Naive B cell (primary cell): ENCODE measurements at regions not wholly inside any gene's neighbourhood (a gene's known extent, or its start where the extent isn't known, plus 50 kb on each side); places are given as distances from the start of the nearest gene placed in this dataset.

Experiments
- ATAC-seq, 2 donors: fragments of 150-1000 bp; cut with Tn5 transposase; 2 replicates each; pipeline ENCODE4 v1.10.0; 2021; ENCODE audit warnings: low read depth in 2 of 2, mild to moderate bottlenecking in 2 of 2, moderate library complexity in 2 of 2
- DNase-seq: peaks from one replicate; pipeline ENCODE4 v3.0.0; 2022
- H3K27ac Mint-ChIP-seq, 6 donors: one replicate each; pipeline ENCODE4 v1.8.0; 2020 to 2022; ENCODE audit warnings: mild to moderate bottlenecking in 6 of 6, mixed read lengths in 6 of 6, moderate library complexity in 5 of 6, inconsistent platforms in 2 of 6
- H3K27me3 Mint-ChIP-seq, 3 donors: one replicate each; pipeline ENCODE4 v1.8.0; 2021 to 2022; ENCODE audit warnings: mixed read lengths in 3 of 3, mild to moderate bottlenecking in 1 of 3
- H3K36me3 Mint-ChIP-seq, 2 donors: one replicate each; pipeline ENCODE4 v1.8.0; 2020 to 2022; ENCODE audit warnings: mixed read lengths in 2 of 2, inconsistent platforms in 1 of 2, mild to moderate bottlenecking in 1 of 2
- H3K4me1 Mint-ChIP-seq, 3 donors: one replicate each; pipeline ENCODE4 v1.8.0; 2020 to 2022; ENCODE audit warnings: mixed read lengths in 3 of 3, inconsistent platforms in 1 of 3, mild to moderate bottlenecking in 1 of 3, moderate library complexity in 1 of 3
- H3K4me3 Mint-ChIP-seq, 8 donors: one replicate each; pipeline ENCODE4 v1.8.0; 2020 to 2022; ENCODE audit warnings: mild to moderate bottlenecking in 8 of 8, mixed read lengths in 8 of 8, moderate library complexity in 8 of 8, inconsistent platforms in 2 of 8
- H3K9me3 Mint-ChIP-seq, 7 donors: one replicate each; pipeline ENCODE4 v1.8.0; 2020 to 2022; ENCODE audit warnings: mixed read lengths in 7 of 7, mild to moderate bottlenecking in 5 of 7, inconsistent platforms in 2 of 7, moderate library complexity in 1 of 7

GRCh38 chr15:94815110-94815731 lies 583.9 kb downstream of the MCTP2 start:
- peaks cover 0 to 2% (median 0%) of the 10 kb centered on the region in 7 donors for H3K9me3 Mint-ChIP-seq

GRCh38 chr15:94815914-94816313 lies 584.6 kb downstream of the MCTP2 start:
- H3K27me3 Mint-ChIP-seq: no peaks in the 10 kb centered on the region
- DNase-seq: no peak
- no peak for ATAC-seq
- no peak overlapping the region for H3K4me3 Mint-ChIP-seq
- H3K9me3 Mint-ChIP-seq: peaks cover 0 to 2% (median 0%) of the 10 kb centered on the region in 7 donors
- H3K36me3 Mint-ChIP-seq: no peaks in the 10 kb centered on the region
- H3K27ac Mint-ChIP-seq: no peak overlapping the region
- no peaks in the 10 kb centered on the region for H3K4me1 Mint-ChIP-seq

More at GRCh38 chr15:94815110-94815731, 583.9 kb downstream of the MCTP2 start:
- no peak for DNase-seq
- H3K27me3 Mint-ChIP-seq: no peaks in the 10 kb centered on the region
- H3K27ac Mint-ChIP-seq: no peak overlapping the region
- no peak overlapping the region for H3K4me3 Mint-ChIP-seq
- no peak for ATAC-seq
- no peaks in the 10 kb centered on the region for H3K4me1 Mint-ChIP-seq
- no peaks in the 10 kb centered on the region for H3K36me3 Mint-ChIP-seq

GRCh38 chr15:94829887-94830884 lies 598.8 kb downstream of the MCTP2 start:
- ATAC-seq (no peak), DNase-seq (no peak)
- Mint-ChIP-seq H3K4me1 (no peaks in the 10 kb centered on the region), H3K27me3 (no peaks in the 10 kb centered on the region), H3K36me3 (no peaks in the 10 kb centered on the region), H3K27ac (no peak overlapping the region), H3K9me3 (peaks cover 0 to 5% (median 1%) of the 10 kb centered on the region in 7 donors), H3K4me3 (no peak overlapping the region)

- ATAC-seq (no peak), DNase-seq (no peak)
- no peak overlapping the region for H3K4me3 Mint-ChIP-seq
- peak overlapping the region in 1 of 6 donors; percentile 10 for H3K27ac Mint-ChIP-seq
- H3K27me3 Mint-ChIP-seq: no peaks in the 10 kb centered on the region
- H3K36me3 Mint-ChIP-seq: no peaks in the 10 kb centered on the region
- no peaks in the 10 kb centered on the region for H3K4me1 Mint-ChIP-seq
- peaks cover 0 to 5% (median 2%) of the 10 kb centered on the region in 7 donors for H3K9me3 Mint-ChIP-seq
Measured at GRCh38 chr15:94834000-94834399, 602.6 kb downstream of the MCTP2 start.

- Mint-ChIP-seq H3K27ac (no peak overlapping the region), H3K9me3 (peaks cover 0 to 5% (median 2%) of the 10 kb centered on the region in 7 donors), H3K36me3 (no peaks in the 10 kb centered on the region), H3K27me3 (no peaks in the 10 kb centered on the region), H3K4me1 (no peaks in the 10 kb centered on the region), H3K4me3 (no peak overlapping the region)
- ATAC-seq: no peak
- no peak for DNase-seq
Measured at GRCh38 chr15:94834494-94834893, 603.1 kb downstream of the MCTP2 start.

- DNase-seq (no peak), ATAC-seq (no peak)
- Mint-ChIP-seq H3K4me1 (no peaks in the 10 kb centered on the region), H3K4me3 (no peak overlapping the region), H3K27me3 (peaks cover 10 to 21% (median 17%) of the 10 kb centered on the region in 3 donors), H3K36me3 (no peaks in the 10 kb centered on the region), H3K9me3 (peaks cover 0 to 17% (median 6%) of the 10 kb centered on the region in 7 donors), H3K27ac (no peak overlapping the region)
Measured at GRCh38 chr15:94838281-94838680, 606.9 kb downstream of the MCTP2 start.

GRCh38 chr15:94840794-94841783 lies 609.7 kb downstream of the MCTP2 start:
- H3K9me3 Mint-ChIP-seq: peaks cover 0 to 19% (median 4%) of the 10 kb centered on the region in 7 donors
- no peak overlapping the region for H3K27ac Mint-ChIP-seq
- no peak for DNase-seq
- ATAC-seq: no peak
- H3K27me3 Mint-ChIP-seq: peaks cover 31 to 40% (median 36%) of the 10 kb centered on the region in 3 donors
- no peak overlapping the region for H3K4me3 Mint-ChIP-seq
- H3K4me1 Mint-ChIP-seq: peaks cover 0 to 12% (median 0%) of the 10 kb centered on the region in 3 donors
- H3K36me3 Mint-ChIP-seq: peaks cover 0 to under 1% of the 10 kb centered on the region in 2 donors

GRCh38 chr15:94843060-94843459 lies 611.7 kb downstream of the MCTP2 start:
- H3K4me3 Mint-ChIP-seq: no peak overlapping the region
- peaks cover 0 to 12% (median 0%) of the 10 kb centered on the region in 3 donors for H3K4me1 Mint-ChIP-seq
- no peak for DNase-seq
- H3K27ac Mint-ChIP-seq: no peak overlapping the region
- H3K27me3 Mint-ChIP-seq: peaks cover 45 to 54% (median 52%) of the 10 kb centered on the region in 3 donors
- H3K9me3 Mint-ChIP-seq: peaks cover 3 to 35% (median 14%) of the 10 kb centered on the region in 7 donors
- H3K36me3 Mint-ChIP-seq: peaks cover 4 to 8% of the 10 kb centered on the region in 2 donors
- no peak for ATAC-seq

GRCh38 chr15:94844198-94844537 lies 612.8 kb downstream of the MCTP2 start:
- no peak for ATAC-seq
- Mint-ChIP-seq H3K36me3 (peaks cover 4 to 8% of the 10 kb centered on the region in 2 donors), H3K4me1 (peaks cover 0 to 12% (median 0%) of the 10 kb centered on the region in 3 donors), H3K4me3 (peak overlapping the region in 1 of 8 donors; percentile 4), H3K27me3 (peaks cover 45 to 56% (median 54%) of the 10 kb centered on the region in 3 donors), H3K9me3 (peaks cover 6 to 36% (median 14%) of the 10 kb centered on the region in 7 donors), H3K27ac (no peak overlapping the region)
- DNase-seq: no peak

GRCh38 chr15:94844538-94845389 lies 613.4 kb downstream of the MCTP2 start:
- H3K27me3 Mint-ChIP-seq: peaks cover 45 to 58% (median 54%) of the 10 kb centered on the region in 3 donors
- H3K4me1 Mint-ChIP-seq: peaks cover 0 to 12% (median 0%) of the 10 kb centered on the region in 3 donors
- H3K36me3 Mint-ChIP-seq: peaks cover 4 to 8% of the 10 kb centered on the region in 2 donors
- no peak overlapping the region for H3K4me3 Mint-ChIP-seq
- no peak overlapping the region for H3K27ac Mint-ChIP-seq
- H3K9me3 Mint-ChIP-seq: peaks cover 7 to 41% (median 14%) of the 10 kb centered on the region in 7 donors
- no peak for DNase-seq
- no peak for ATAC-seq

- peaks cover 45 to 58% (median 54%) of the 10 kb centered on the region in 3 donors for H3K27me3 Mint-ChIP-seq
- peaks cover 4 to 8% of the 10 kb centered on the region in 2 donors for H3K36me3 Mint-ChIP-seq
- DNase-seq (no peak), ATAC-seq (no peak)
- H3K4me1 Mint-ChIP-seq: peaks cover 0 to 12% (median 0%) of the 10 kb centered on the region in 3 donors
- H3K27ac Mint-ChIP-seq: no peak overlapping the region
- no peak overlapping the region for H3K4me3 Mint-ChIP-seq
- H3K9me3 Mint-ChIP-seq: peaks cover 7 to 47% (median 14%) of the 10 kb centered on the region in 7 donors
Measured at GRCh38 chr15:94845390-94845716, 614.0 kb downstream of the MCTP2 start.

- H3K27me3 Mint-ChIP-seq: peaks cover 43 to 44% (median 44%) of the 10 kb centered on the region in 3 donors
- peaks cover 7 to 38% (median 12%) of the 10 kb centered on the region in 7 donors for H3K9me3 Mint-ChIP-seq
- peaks cover 0 to 12% (median 0%) of the 10 kb centered on the region in 3 donors for H3K4me1 Mint-ChIP-seq
- H3K4me3 Mint-ChIP-seq: no peak overlapping the region
- ATAC-seq (no peak), DNase-seq (no peak)
- H3K27ac Mint-ChIP-seq: no peak overlapping the region
- H3K36me3 Mint-ChIP-seq: peaks cover 4 to 8% of the 10 kb centered on the region in 2 donors
Measured at GRCh38 chr15:94847325-94847724, 616.0 kb downstream of the MCTP2 start.
